Panc1 (cell line): ENCODE measurements at regions not wholly inside any gene's neighbourhood (a gene's known extent, or its start where the extent isn't known, plus 50 kb on each side); places are given as distances from the start of the nearest gene placed in this dataset.

Experiments used
- ATAC-seq: fragments of 200-7000 bp; cut with Tn5 transposase; 2 replicates; pipeline ENCODE4 v1.9.1; 2020; ENCODE audit warnings: mild to moderate bottlenecking, moderate library complexity
- BruUV-seq: library from RNA; stranded (reverse); fragments of 400-500 nt; replicated peaks from 2 replicates; lab custom pipeline; 2021; lab: Mats Ljungman, UMichigan
- CTCF ChIA-PET: fragments of 300-600 bp; sonication (Branson Sonifier 250); formaldehyde crosslinking; loops from one replicate; lab custom pipeline; 2022; ENCODE audit warnings: antibody characterized with exemption; lab: Charles Lee
- POLR2A ChIA-PET: fragments of 300-600 bp; sonication (Branson Sonifier 250); formaldehyde crosslinking; loops from one replicate; lab custom pipeline; 2022; ENCODE audit warnings: antibody characterized with exemption; lab: Charles Lee
- DNase-seq: peaks from one replicate; pipeline ENCODE4 v3.0.0-alpha.2; 2010; ENCODE audit warnings: low read depth, low spot score
- H3K27ac ChIP-seq: 2 replicates; pipeline ENCODE4 v1.5.1; 2011; ENCODE audit warnings: mild to moderate bottlenecking, low read length, inconsistent platforms
- H3K27me3 ChIP-seq: fragments of 200-500 bp; sonication (Bioruptor generic); 2 replicates; pipeline ENCODE4 v1.6.0; 2014; ENCODE audit warnings: low read length, inconsistent platforms; ENCODE audit not compliant: control insufficient read depth, insufficient read depth
- H3K36me3 ChIP-seq: fragments of 200-500 bp; sonication (Bioruptor generic); 2 replicates; pipeline ENCODE4 v1.5.1; 2014; ENCODE audit warnings: inconsistent platforms, mild to moderate bottlenecking, low read length, moderate library complexity; ENCODE audit not compliant: control insufficient read depth, insufficient read depth
- H3K4me1 ChIP-seq: 2 replicates; pipeline ENCODE4 v1.5.1; 2011; ENCODE audit warnings: inconsistent platforms, mild to moderate bottlenecking, low read length, moderate library complexity; ENCODE audit not compliant: control insufficient read depth, insufficient read depth
- H3K4me3 ChIP-seq, 2 experiments: 2 replicates each; pipeline ENCODE4 v1.5.1; 2011 to 2012; ENCODE audit warnings: low read depth in 2 of 2, low read length in 2 of 2, mild to moderate bottlenecking in 2 of 2, inconsistent platforms in 1 of 2, moderate library complexity in 1 of 2
- H3K9me3 ChIP-seq: fragments of 200-500 bp; sonication (Bioruptor generic); 2 replicates; pipeline ENCODE4 v1.5.1; 2014; ENCODE audit warnings: low read depth, mild to moderate bottlenecking, inconsistent platforms, low read length, moderate library complexity; ENCODE audit not compliant: control insufficient read depth, insufficient read depth
- POLR2AphosphoS5 ChIP-seq: IDR thresholded peaks from 2 replicates; pipeline ENCODE4 v1.6.1; 2012; ENCODE audit warnings: mild to moderate bottlenecking, low read depth, low read length, moderate library complexity
- SIN3A ChIP-seq: IDR thresholded peaks from 2 replicates; pipeline ENCODE4 v1.6.1; 2012; ENCODE audit warnings: low read depth, mild to moderate bottlenecking, low read length, moderate library complexity, borderline replicate concordance; ENCODE audit not compliant: insufficient read depth
- TCF7L2 ChIP-seq: IDR thresholded peaks from 2 replicates; pipeline ENCODE4 v1.6.1; 2011; ENCODE audit warnings: mild to moderate bottlenecking, low read depth, low read length, inconsistent platforms
- in situ Hi-C: cut with HindIII; loops from 2 replicates; pipeline ENCODE4 v1.10.0; 2016; ENCODE audit warnings: low sequenced_read_pairs, low pct_unique_long_range_greater_than_20kb
- intact Hi-C: fragments of 100-400 bp; cut with micrococcal nuclease; formaldehyde crosslinking; loops from one replicate; pipeline ENCODE4 v1.10.0; 2022; ENCODE audit not compliant: unreplicated experiment
- TF ChIP-seq, protein P1 (sequence below): fragments of 450-650 bp; IDR thresholded peaks from 2 replicates; pipeline ENCODE4 v1.5.1; 2017; ENCODE audit warnings: mild to moderate bottlenecking
- TF ChIP-seq, protein P2 (sequence below), 2 experiments: IDR thresholded peaks; 2 replicates each; pipeline ENCODE4 v1.6.1; 2011 to 2012; ENCODE audit warnings: low read depth in 2 of 2, control low read depth in 1 of 2, low read length in 1 of 2, mild to moderate bottlenecking in 1 of 2, moderate library complexity in 1 of 2; ENCODE audit not compliant: insufficient read depth in 1 of 2

DNA sequence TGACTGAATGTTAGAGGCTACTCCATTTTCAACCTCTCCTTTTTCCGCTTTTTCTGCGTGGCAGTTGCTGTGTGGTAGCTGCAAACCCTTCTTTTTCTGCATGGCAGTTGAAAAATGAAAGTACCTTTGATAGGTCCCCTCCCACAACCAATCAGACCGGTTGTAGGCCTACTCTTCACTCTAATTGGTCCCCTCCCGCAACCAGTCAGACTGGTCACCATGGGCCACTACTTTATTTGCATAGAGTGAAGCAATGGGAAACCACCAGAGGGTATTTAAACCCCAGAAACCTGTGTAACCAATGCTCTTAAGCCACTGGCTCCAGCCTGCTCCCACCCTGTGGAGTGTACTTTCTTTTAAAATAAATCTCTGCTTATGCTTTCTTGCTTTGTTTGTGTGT lies 877.8 kb downstream of the FAM133A start:
- no peak overlapping the region for H3K4me3 ChIP-seq
- H3K27ac ChIP-seq: no peak overlapping the region
- no peaks in the 10 kb centered on the region for H3K4me1 ChIP-seq
- no peaks in the 10 kb centered on the region for H3K27me3 ChIP-seq
- no peak for DNase-seq
- BruUV-seq: no TSS peak
- POLR2A ChIA-PET: no interaction called here
- ATAC-seq: no peak
- CTCF ChIA-PET: no interaction called here
- TF ChIP-seq TCF7L2 (no peak), POLR2AphosphoS5 (no peak), SIN3A (no peak)
- TF ChIP-seq, protein P1, sequence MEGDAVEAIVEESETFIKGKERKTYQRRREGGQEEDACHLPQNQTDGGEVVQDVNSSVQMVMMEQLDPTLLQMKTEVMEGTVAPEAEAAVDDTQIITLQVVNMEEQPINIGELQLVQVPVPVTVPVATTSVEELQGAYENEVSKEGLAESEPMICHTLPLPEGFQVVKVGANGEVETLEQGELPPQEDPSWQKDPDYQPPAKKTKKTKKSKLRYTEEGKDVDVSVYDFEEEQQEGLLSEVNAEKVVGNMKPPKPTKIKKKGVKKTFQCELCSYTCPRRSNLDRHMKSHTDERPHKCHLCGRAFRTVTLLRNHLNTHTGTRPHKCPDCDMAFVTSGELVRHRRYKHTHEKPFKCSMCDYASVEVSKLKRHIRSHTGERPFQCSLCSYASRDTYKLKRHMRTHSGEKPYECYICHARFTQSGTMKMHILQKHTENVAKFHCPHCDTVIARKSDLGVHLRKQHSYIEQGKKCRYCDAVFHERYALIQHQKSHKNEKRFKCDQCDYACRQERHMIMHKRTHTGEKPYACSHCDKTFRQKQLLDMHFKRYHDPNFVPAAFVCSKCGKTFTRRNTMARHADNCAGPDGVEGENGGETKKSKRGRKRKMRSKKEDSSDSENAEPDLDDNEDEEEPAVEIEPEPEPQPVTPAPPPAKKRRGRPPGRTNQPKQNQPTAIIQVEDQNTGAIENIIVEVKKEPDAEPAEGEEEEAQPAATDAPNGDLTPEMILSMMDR: no peak
- TF ChIP-seq, protein P2, sequence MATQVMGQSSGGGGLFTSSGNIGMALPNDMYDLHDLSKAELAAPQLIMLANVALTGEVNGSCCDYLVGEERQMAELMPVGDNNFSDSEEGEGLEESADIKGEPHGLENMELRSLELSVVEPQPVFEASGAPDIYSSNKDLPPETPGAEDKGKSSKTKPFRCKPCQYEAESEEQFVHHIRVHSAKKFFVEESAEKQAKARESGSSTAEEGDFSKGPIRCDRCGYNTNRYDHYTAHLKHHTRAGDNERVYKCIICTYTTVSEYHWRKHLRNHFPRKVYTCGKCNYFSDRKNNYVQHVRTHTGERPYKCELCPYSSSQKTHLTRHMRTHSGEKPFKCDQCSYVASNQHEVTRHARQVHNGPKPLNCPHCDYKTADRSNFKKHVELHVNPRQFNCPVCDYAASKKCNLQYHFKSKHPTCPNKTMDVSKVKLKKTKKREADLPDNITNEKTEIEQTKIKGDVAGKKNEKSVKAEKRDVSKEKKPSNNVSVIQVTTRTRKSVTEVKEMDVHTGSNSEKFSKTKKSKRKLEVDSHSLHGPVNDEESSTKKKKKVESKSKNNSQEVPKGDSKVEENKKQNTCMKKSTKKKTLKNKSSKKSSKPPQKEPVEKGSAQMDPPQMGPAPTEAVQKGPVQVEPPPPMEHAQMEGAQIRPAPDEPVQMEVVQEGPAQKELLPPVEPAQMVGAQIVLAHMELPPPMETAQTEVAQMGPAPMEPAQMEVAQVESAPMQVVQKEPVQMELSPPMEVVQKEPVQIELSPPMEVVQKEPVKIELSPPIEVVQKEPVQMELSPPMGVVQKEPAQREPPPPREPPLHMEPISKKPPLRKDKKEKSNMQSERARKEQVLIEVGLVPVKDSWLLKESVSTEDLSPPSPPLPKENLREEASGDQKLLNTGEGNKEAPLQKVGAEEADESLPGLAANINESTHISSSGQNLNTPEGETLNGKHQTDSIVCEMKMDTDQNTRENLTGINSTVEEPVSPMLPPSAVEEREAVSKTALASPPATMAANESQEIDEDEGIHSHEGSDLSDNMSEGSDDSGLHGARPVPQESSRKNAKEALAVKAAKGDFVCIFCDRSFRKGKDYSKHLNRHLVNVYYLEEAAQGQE (IDR thresholded peaks at IDR 0.05; ENCODE audit: insufficient read depth in 1 of 2, low read depth in 2 of 2, low read length in 1 of 2): no peak
- H3K36me3 ChIP-seq: no peaks in the 10 kb centered on the region
- intact Hi-C loops: no loop called here
- no peaks in the 10 kb centered on the region for H3K9me3 ChIP-seq
- in situ Hi-C loops: no loop called here

DNA sequence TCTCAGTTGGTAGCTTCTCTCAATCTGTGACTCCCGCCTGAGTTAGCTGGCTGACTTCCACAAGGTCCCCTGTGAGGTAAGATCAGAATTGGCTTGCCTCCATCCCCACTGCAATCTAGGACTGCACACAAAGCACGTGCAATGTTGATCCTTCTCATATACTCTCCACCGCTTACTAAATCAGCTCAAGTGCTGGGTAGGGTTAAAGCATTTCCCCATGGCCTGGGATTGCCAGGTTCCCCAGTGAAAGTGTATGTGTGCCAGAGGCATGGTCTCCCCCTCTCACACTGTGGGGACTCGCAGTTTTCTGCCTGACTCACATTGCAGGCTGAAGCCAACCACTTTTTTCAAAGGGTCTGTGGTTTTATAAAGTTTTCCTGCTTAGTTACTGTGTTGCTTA lies 886.9 kb downstream of the FAM133A start:
- Histone ChIP-seq H3K4me3 (no peak overlapping the region), H3K9me3 (no peaks in the 10 kb centered on the region), H3K36me3 (no peaks in the 10 kb centered on the region), H3K4me1 (no peaks in the 10 kb centered on the region), H3K27me3 (no peaks in the 10 kb centered on the region), H3K27ac (no peak overlapping the region)
- ATAC-seq: no peak
- ChIA-PET CTCF (no interaction called here), POLR2A (no interaction called here)
- TF ChIP-seq, protein P1: no peak
- no peak for TF ChIP-seq POLR2AphosphoS5
- no peak for TF ChIP-seq SIN3A
- TF ChIP-seq, protein P2 (IDR thresholded peaks at IDR 0.05; ENCODE audit: insufficient read depth in 1 of 2, low read depth in 2 of 2, low read length in 1 of 2): no peak
- no peak for TF ChIP-seq TCF7L2
- intact Hi-C loops (no loop called here), in situ Hi-C loops (no loop called here)
- BruUV-seq: no TSS peak
- DNase-seq: no peak
